GM19452 (cell line): ENCODE measurements at regions not wholly inside any gene's neighbourhood (a gene's known extent, or its start where the extent isn't known, plus 50 kb on each side); places are given as distances from the start of the nearest gene placed in this dataset.
"Not testable (repeated sequence)": the region's sequence is repeated elsewhere in the genome, so short reads cannot be mapped to it uniquely, and the experiment has no call there.

Experiments used
- ATAC-seq: cut with Tn5 transposase; IDR thresholded peaks from one replicate; pipeline ENCODE4 v1.9.1; 2021; ENCODE audit not compliant: unreplicated experiment

GRCh38 chr2:176423819-176424218, 154.6 kb downstream of the MTX2 start:
- no peak for ATAC-seq

- ATAC-seq: no peak
Measured at GRCh38 chr2:176424746-176425145, 155.5 kb downstream of the MTX2 start.

GRCh38 chr2:176427549-176427948, 158.3 kb downstream of the MTX2 start:
- ATAC-seq: no peak

- ATAC-seq: not testable (repeated sequence)
Measured at GRCh38 chr2:176428944-176429469, 159.8 kb downstream of the MTX2 start.

GRCh38 chr2:176432434-176432833, 163.2 kb downstream of the MTX2 start:
- no peak for ATAC-seq

GRCh38 chr2:176435729-176436128, 166.5 kb downstream of the MTX2 start:
- ATAC-seq: no peak

- ATAC-seq: no peak
Measured at GRCh38 chr2:176443946-176444345, 174.7 kb downstream of the MTX2 start.

- no peak for ATAC-seq
Measured at GRCh38 chr2:176445956-176446355, 176.7 kb downstream of the MTX2 start.

GRCh38 chr2:176446718-176447414, 177.6 kb downstream of the MTX2 start:
- ATAC-seq: no peak

GRCh38 chr2:176447616-176448015, 178.4 kb downstream of the MTX2 start:
- no peak for ATAC-seq

- no peak for ATAC-seq
Measured at GRCh38 chr2:176449852-176450251, 180.6 kb downstream of the MTX2 start.

- ATAC-seq: no peak
Measured at GRCh38 chr2:176453784-176454183, 184.5 kb downstream of the MTX2 start.

GRCh38 chr2:176454893-176455815, 185.9 kb downstream of the MTX2 start:
- no peak for ATAC-seq

GRCh38 chr2:176455816-176456291, 186.6 kb downstream of the MTX2 start:
- no peak for ATAC-seq

GRCh38 chr2:176457481-176457880, 188.2 kb downstream of the MTX2 start:
- no peak for ATAC-seq

GRCh38 chr2:176461098-176461808, 192.0 kb downstream of the MTX2 start:
- no peak for ATAC-seq

GRCh38 chr2:176461809-176462670, 192.8 kb downstream of the MTX2 start:
- no peak for ATAC-seq

- ATAC-seq: no peak
Measured at GRCh38 chr2:176463546-176463945, 194.3 kb downstream of the MTX2 start.

- no peak for ATAC-seq
Measured at GRCh38 chr2:176464886-176465564, 195.8 kb downstream of the MTX2 start.
